ENCODE measurements at regions not wholly inside any gene's neighbourhood (a gene's known extent, or its start where the extent isn't known, plus 50 kb on each side); places are given as distances from the start of the nearest gene placed in this dataset.

GRCh38 chr10:132469197-132469884 lies 68.2 kb upstream of the INPP5A start:
- Histone ChIP-seq H3K9ac (ENCODE audit: low read depth, low read length, poor library complexity, severe bottlenecking) (no peak overlapping the region), H2AFZ (ENCODE audit: low read length) (no peak overlapping the region)
- TF ChIP-seq CTCF (conservative IDR thresholded peaks at IDR 0.05; ENCODE audit: low read length) (no peak), EZH2phosphoT487 (IDR thresholded peaks at IDR 0.05; ENCODE audit: borderline replicate concordance) (no peak)

GRCh38 chr10:132470410-132471124 lies 67.0 kb upstream of the INPP5A start:
- Histone ChIP-seq H3K9me2 (replicated peaks; ENCODE audit: low read depth, low read length) (no peaks in the 10 kb centered on the region), H3K27me3 (ENCODE audit: insufficient read depth, low read length, poor library complexity, severe bottlenecking) (no peaks in the 10 kb centered on the region), H3K4me2 (ENCODE audit: low read depth, low read length, poor library complexity, severe bottlenecking) (no peak overlapping the region), H4K20me1 (ENCODE audit: insufficient read depth, low read length, poor library complexity, severe bottlenecking) (no peaks in the 10 kb centered on the region), H3K36me3 (ENCODE audit: insufficient read depth, low read length) (no peaks in the 10 kb centered on the region), H3K9ac (ENCODE audit: low read depth, low read length, poor library complexity, severe bottlenecking) (no peak overlapping the region), H3K4me3 (ENCODE audit: low read length, poor library complexity, severe bottlenecking) (no peak overlapping the region), H3K4me1 (ENCODE audit: insufficient read depth, low read length, poor library complexity, severe bottlenecking) (no peaks in the 10 kb centered on the region), H3F3A (ENCODE audit: low read depth) (no peaks in the 10 kb centered on the region), H3K9me3 (ENCODE audit: insufficient read depth, low read depth, low read length) (peaks cover 2% of the 10 kb centered on the region; the same call in 1 of the 2 replicates), H3K79me2 (ENCODE audit: insufficient read depth, low read length) (no peaks in the 10 kb centered on the region), H2AFZ (ENCODE audit: low read length) (no peak overlapping the region)
- TF ChIP-seq EZH2phosphoT487 (IDR thresholded peaks at IDR 0.05; ENCODE audit: borderline replicate concordance): no peak
- TF ChIP-seq CTCF (conservative IDR thresholded peaks at IDR 0.05; ENCODE audit: low read length): no peak

More at GRCh38 chr10:132469197-132469884, 68.2 kb upstream of the INPP5A start:
- no peaks in the 10 kb centered on the region for H3F3A ChIP-seq (ENCODE audit: low read depth)
- H3K36me3 ChIP-seq (ENCODE audit: insufficient read depth, low read length): no peaks in the 10 kb centered on the region
- no peak overlapping the region for H3K4me3 ChIP-seq (ENCODE audit: low read length, poor library complexity, severe bottlenecking)
- peaks cover 2% of the 10 kb centered on the region; the same call in 1 of the 2 replicates for H3K9me3 ChIP-seq (ENCODE audit: insufficient read depth, low read depth, low read length)
- no peaks in the 10 kb centered on the region for H3K4me1 ChIP-seq (ENCODE audit: insufficient read depth, low read length, poor library complexity, severe bottlenecking)
- H3K79me2 ChIP-seq (ENCODE audit: insufficient read depth, low read length): no peaks in the 10 kb centered on the region
- no peak overlapping the region for H3K4me2 ChIP-seq (ENCODE audit: low read depth, low read length, poor library complexity, severe bottlenecking)
- no peaks in the 10 kb centered on the region for H3K9me2 ChIP-seq (replicated peaks; ENCODE audit: low read depth, low read length)
- no peaks in the 10 kb centered on the region for H4K20me1 ChIP-seq (ENCODE audit: insufficient read depth, low read length, poor library complexity, severe bottlenecking)
- no peaks in the 10 kb centered on the region for H3K27me3 ChIP-seq (ENCODE audit: insufficient read depth, low read length, poor library complexity, severe bottlenecking)

- H4K20me1 ChIP-seq (ENCODE audit: insufficient read depth, low read length, poor library complexity, severe bottlenecking): no peaks in the 10 kb centered on the region
- H3K27me3 ChIP-seq (ENCODE audit: insufficient read depth, low read length, poor library complexity, severe bottlenecking): no peaks in the 10 kb centered on the region
- H3K79me2 ChIP-seq (ENCODE audit: insufficient read depth, low read length): no peaks in the 10 kb centered on the region
- H3K9ac ChIP-seq (ENCODE audit: low read depth, low read length, poor library complexity, severe bottlenecking): no peak overlapping the region
- no peak overlapping the region for H3K4me3 ChIP-seq (ENCODE audit: low read length, poor library complexity, severe bottlenecking)
- no peaks in the 10 kb centered on the region for H3K36me3 ChIP-seq (ENCODE audit: insufficient read depth, low read length)
- no peak overlapping the region for H3K4me2 ChIP-seq (ENCODE audit: low read depth, low read length, poor library complexity, severe bottlenecking)
- no peaks in the 10 kb centered on the region for H3K4me1 ChIP-seq (ENCODE audit: insufficient read depth, low read length, poor library complexity, severe bottlenecking)
- no peak overlapping the region for H2AFZ ChIP-seq (ENCODE audit: low read length)
- peaks cover 2% of the 10 kb centered on the region; the same call in 1 of the 2 replicates for H3K9me3 ChIP-seq (ENCODE audit: insufficient read depth, low read depth, low read length)
- TF ChIP-seq EZH2phosphoT487 (IDR thresholded peaks at IDR 0.05; ENCODE audit: borderline replicate concordance) (no peak), CTCF (conservative IDR thresholded peaks at IDR 0.05; ENCODE audit: low read length) (no peak)
- H3K9me2 ChIP-seq (replicated peaks; ENCODE audit: low read depth, low read length): no peaks in the 10 kb centered on the region
- H3F3A ChIP-seq (ENCODE audit: low read depth): no peaks in the 10 kb centered on the region
Measured at GRCh38 chr10:132471125-132471451, 66.5 kb upstream of the INPP5A start.
